GM10248 (cell line): ENCODE measurements at regions not wholly inside any gene's neighbourhood (a gene's known extent, or its start where the extent isn't known, plus 50 kb on each side); places are given as distances from the start of the nearest gene placed in this dataset.

Source experiments
- CTCF ChIA-PET: fragments of 300-600 bp; sonication (Branson Sonifier 250); formaldehyde crosslinking; extraction: SDS; loops from one replicate; lab custom pipeline; 2021; ENCODE audit warnings: antibody characterized with exemption; lab: Yijun Ruan, JAX
- POLR2A ChIA-PET: fragments of 350-650 bp; sonication (Branson Sonifier 250); formaldehyde crosslinking; extraction: SDS; loops from one replicate; lab custom pipeline; 2020; ENCODE audit warnings: antibody characterized with exemption; lab: Yijun Ruan, JAX
- DNase-seq: peaks from one replicate; pipeline ENCODE4 v3.0.0; 2012; ENCODE audit errors: extremely low spot score
- CTCF ChIP-seq: IDR thresholded peaks from 2 replicates; pipeline ENCODE4 v1.5.1; 2012; ENCODE audit warnings: mild to moderate bottlenecking, low read depth; ENCODE audit errors: extremely low read depth, missing control alignments, control extremely low read depth

GRCh38 chr1:115432061-115432460 lies 94.0 kb upstream of the NGF start:
- no peak for TF ChIP-seq CTCF
- POLR2A ChIA-PET, result no interaction called here
- no peak for DNase-seq
- CTCF ChIA-PET, result no interaction called here

- no peak for TF ChIP-seq CTCF
- POLR2A ChIA-PET, result no interaction called here
- no peak for DNase-seq
- CTCF ChIA-PET, result interaction anchor here (0.7 kb wide), 1 partner anchor 12 kb away, joined by 3 read pairs; no protein-coding TSS in a partner anchor
Measured at GRCh38 chr1:115430441-115431158, 92.6 kb upstream of the NGF start.

GRCh38 chr1:115429884-115430283 lies 91.8 kb upstream of the NGF start:
- POLR2A ChIA-PET, result no interaction called here
- CTCF ChIA-PET, result no interaction called here
- no peak for TF ChIP-seq CTCF
- no peak for DNase-seq

GRCh38 chr1:115429241-115429640 lies 91.2 kb upstream of the NGF start:
- ChIA-PET POLR2A (no interaction called here), CTCF (interaction anchor here (1.2 kb wide), 1 partner anchor 12 kb away, joined by 3 read pairs; no protein-coding TSS in a partner anchor)
- DNase-seq, result no peak
- TF ChIP-seq CTCF, result no peak

- CTCF ChIA-PET, result interaction anchor here (1.2 kb wide), 1 partner anchor 13 kb away, joined by 3 read pairs; no protein-coding TSS in a partner anchor
- TF ChIP-seq CTCF, result no peak
- POLR2A ChIA-PET, result no interaction called here
- DNase-seq, result no peak
Measured at GRCh38 chr1:115428676-115429075, 90.6 kb upstream of the NGF start.

GRCh38 chr1:115428256-115428655 lies 90.2 kb upstream of the NGF start:
- DNase-seq, result no peak
- CTCF ChIA-PET, result interaction anchor here (1.2 kb wide), 1 partner anchor 13 kb away, joined by 3 read pairs; no protein-coding TSS in a partner anchor
- POLR2A ChIA-PET, result no interaction called here
- no peak for TF ChIP-seq CTCF
